Astrocyte (in vitro differentiated cells and primary cell): ENCODE measurements at regions not wholly inside any gene's neighbourhood (a gene's known extent, or its start where the extent isn't known, plus 50 kb on each side); places are given as distances from the start of the nearest gene placed in this dataset.

Source experiments
- EZH2 ChIP-seq: IDR thresholded peaks from 2 replicates; pipeline ENCODE4 v1.6.1; 2012; ENCODE audit warnings: mild to moderate bottlenecking, low read length, inconsistent platforms; ENCODE audit not compliant: insufficient read depth
- TF ChIP-seq, protein P1 (sequence below): IDR thresholded peaks from 2 replicates; pipeline ENCODE4 v1.5.1; 2011; ENCODE audit warnings: low read depth, mild to moderate bottlenecking, inconsistent platforms, low read length, moderate library complexity; ENCODE audit not compliant: insufficient read depth

DNA sequence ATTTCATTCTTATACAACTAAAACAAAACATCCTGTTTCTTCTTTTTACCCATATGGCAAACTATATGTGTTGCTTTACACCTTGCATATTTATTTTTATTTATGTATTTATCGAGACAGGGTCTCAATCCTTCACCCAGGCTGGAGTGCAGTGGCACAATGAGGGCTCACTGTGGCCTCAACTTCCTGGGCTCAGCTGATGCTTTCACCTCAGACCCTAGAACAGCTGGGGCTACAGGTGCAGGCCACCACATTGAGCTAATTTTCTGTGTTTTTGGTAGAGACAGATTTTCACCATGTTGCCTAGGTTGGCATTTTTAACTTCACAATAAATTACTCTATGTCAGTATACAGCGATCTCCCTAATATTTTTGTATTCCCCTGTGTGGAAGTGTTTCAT, 522.0 kb downstream of the MBD2 start:
- TF ChIP-seq, protein P1, sequence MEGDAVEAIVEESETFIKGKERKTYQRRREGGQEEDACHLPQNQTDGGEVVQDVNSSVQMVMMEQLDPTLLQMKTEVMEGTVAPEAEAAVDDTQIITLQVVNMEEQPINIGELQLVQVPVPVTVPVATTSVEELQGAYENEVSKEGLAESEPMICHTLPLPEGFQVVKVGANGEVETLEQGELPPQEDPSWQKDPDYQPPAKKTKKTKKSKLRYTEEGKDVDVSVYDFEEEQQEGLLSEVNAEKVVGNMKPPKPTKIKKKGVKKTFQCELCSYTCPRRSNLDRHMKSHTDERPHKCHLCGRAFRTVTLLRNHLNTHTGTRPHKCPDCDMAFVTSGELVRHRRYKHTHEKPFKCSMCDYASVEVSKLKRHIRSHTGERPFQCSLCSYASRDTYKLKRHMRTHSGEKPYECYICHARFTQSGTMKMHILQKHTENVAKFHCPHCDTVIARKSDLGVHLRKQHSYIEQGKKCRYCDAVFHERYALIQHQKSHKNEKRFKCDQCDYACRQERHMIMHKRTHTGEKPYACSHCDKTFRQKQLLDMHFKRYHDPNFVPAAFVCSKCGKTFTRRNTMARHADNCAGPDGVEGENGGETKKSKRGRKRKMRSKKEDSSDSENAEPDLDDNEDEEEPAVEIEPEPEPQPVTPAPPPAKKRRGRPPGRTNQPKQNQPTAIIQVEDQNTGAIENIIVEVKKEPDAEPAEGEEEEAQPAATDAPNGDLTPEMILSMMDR: no peak
- TF ChIP-seq EZH2: no peak
